ENCODE measurements at regions not wholly inside any gene's neighbourhood (a gene's known extent, or its start where the extent isn't known, plus 50 kb on each side); places are given as distances from the start of the nearest gene placed in this dataset.

- TF ChIP-seq, protein P1, sequence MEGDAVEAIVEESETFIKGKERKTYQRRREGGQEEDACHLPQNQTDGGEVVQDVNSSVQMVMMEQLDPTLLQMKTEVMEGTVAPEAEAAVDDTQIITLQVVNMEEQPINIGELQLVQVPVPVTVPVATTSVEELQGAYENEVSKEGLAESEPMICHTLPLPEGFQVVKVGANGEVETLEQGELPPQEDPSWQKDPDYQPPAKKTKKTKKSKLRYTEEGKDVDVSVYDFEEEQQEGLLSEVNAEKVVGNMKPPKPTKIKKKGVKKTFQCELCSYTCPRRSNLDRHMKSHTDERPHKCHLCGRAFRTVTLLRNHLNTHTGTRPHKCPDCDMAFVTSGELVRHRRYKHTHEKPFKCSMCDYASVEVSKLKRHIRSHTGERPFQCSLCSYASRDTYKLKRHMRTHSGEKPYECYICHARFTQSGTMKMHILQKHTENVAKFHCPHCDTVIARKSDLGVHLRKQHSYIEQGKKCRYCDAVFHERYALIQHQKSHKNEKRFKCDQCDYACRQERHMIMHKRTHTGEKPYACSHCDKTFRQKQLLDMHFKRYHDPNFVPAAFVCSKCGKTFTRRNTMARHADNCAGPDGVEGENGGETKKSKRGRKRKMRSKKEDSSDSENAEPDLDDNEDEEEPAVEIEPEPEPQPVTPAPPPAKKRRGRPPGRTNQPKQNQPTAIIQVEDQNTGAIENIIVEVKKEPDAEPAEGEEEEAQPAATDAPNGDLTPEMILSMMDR (conservative IDR thresholded peaks at IDR 0.05; ENCODE audit: low read depth, low read length) = no peak
- TF ChIP-seq FOS (IDR thresholded peaks at IDR 0.05; ENCODE audit: low read depth, low read length) (no peak), RAD21 (IDR thresholded peaks at IDR 0.05; ENCODE audit: low read length) (no peak), POLR2A (IDR thresholded peaks at IDR 0.05; ENCODE audit: low read depth, low read length) (no peak), RCOR1 (IDR thresholded peaks at IDR 0.05; ENCODE audit: insufficient replicate concordance, low read length) (no peak), BHLHE40 (IDR thresholded peaks at IDR 0.05; ENCODE audit: low read depth, low read length) (no peak), ELK1 (IDR thresholded peaks at IDR 0.05; ENCODE audit: borderline replicate concordance, low read depth, low read length) (no peak)
These were observed 79.0 kb downstream of the PRR15 start for GRCh38 chr7:29642494-29643155.
